ENCODE measurements at regions not wholly inside any gene's neighbourhood (a gene's known extent, or its start where the extent isn't known, plus 50 kb on each side); places are given as distances from the start of the nearest gene placed in this dataset.
"Not testable (repeated sequence)": the region's sequence is repeated elsewhere in the genome, so short reads cannot be mapped to it uniquely, and the experiment has no call there.

DNA sequence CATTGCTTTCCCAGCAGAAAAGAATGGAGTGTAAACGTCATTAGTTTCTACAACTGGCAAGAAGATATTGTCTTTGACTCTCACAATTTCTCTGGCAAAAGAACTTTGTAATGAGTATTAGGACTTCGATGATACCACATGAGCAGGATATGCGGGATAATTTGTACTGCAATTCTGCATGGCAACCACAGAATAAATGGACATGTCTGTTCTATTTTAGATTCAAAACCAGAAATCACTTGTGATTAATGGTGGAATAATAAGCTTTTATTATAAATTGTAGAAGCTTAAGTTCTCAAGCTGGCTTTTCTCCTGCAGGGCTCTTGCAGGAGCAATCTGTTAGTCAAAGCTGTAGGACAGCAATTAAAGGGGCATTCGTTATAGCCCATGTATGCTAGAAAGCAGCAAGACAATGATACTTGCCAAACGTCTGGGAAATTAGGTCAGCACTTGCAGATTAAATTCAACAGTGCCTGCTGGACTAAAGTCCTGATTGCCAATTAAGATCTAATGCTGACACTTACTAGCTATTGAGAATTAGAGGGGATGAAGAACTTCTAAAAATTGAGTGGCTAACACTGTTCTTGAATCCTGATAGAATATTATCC lies 177.9 kb downstream of the PTH2R start:
- Mint-ChIP-seq H3K27me3 (no peaks in the 10 kb centered on the region), H3K4me3 (no peak overlapping the region)
- CTCF ChIA-PET: no interaction called here

DNA sequence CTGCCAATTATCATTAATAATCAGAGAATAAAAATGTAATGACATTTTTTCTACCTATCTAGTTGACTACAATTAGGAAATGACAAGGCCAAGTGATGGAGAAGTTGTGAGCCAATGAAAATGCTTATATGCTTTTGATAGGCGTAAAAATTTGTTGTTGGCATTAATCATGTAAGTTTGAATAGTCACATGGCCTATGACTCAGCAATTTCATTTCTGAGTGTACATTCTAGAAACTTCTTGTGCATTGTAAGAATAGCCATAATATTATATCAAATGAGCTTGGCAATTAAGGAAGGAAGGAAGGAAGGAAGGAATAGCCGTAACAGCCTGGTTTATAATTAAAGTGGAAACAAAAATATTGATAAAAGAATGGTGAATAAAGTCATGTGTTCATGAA lies 179.9 kb downstream of the PTH2R start:
- CTCF ChIA-PET: no interaction called here
- H3K9me3 Mint-ChIP-seq: no peaks in the 10 kb centered on the region
- DNase-seq: no peak
- no peaks in the 10 kb centered on the region for H3K27me3 Mint-ChIP-seq
- no peak overlapping the region for H3K4me3 Mint-ChIP-seq
- H3K4me1 Mint-ChIP-seq: no peaks in the 10 kb centered on the region
- no peak overlapping the region for H3K27ac Mint-ChIP-seq
- H3K36me3 Mint-ChIP-seq: no peaks in the 10 kb centered on the region

More for the DNA sequence above, 177.9 kb downstream of the PTH2R start:
- Mint-ChIP-seq H3K36me3 (no peaks in the 10 kb centered on the region), H3K4me1 (no peaks in the 10 kb centered on the region), H3K9me3 (no peaks in the 10 kb centered on the region), H3K27ac (no peak overlapping the region)
- DNase-seq: no peak

DNA sequence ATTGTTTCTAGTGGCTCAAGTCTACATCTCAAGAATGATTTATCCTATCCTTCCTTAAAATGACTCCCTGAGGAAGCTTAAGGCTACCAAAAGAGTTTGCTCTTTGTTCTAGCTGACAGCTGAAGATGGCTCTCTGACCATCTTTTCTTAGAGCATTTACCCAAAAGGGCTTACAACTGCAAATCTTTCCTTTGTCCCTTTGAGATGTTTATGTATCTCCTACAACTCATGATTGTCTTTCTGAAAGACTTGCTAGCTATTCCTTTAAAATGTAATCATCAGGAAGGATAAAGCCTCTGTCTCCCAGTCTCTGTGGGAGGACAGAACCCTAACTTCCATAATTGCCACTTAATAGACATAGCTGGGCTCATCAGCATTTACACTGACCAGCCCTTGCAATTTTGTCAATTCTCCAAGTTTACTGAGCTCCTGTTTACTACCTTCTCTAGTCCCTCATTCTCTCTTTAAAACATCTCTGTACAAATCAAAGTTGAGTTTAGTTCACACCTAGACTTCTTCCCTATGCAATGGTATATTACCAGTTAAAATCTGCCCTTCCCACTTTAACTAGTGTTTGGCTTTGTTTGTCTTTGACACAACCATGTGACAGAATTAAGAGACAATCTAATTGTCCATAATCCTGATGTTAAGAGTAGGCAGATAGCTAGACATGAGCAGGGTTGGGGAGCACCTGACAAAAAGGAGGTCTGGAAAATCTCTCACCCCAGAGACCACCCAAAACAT lies 188.2 kb downstream of the PTH2R start:
- no peaks in the 10 kb centered on the region for H3K27me3 Mint-ChIP-seq
- no peak overlapping the region for H3K4me3 Mint-ChIP-seq
- no peaks in the 10 kb centered on the region for H3K4me1 Mint-ChIP-seq
- CTCF ChIA-PET: interaction anchor here (0.6 kb wide), 1 partner anchor 1467 kb away, joined by 4 read pairs; no protein-coding TSS in a partner anchor
- H3K27ac Mint-ChIP-seq: no peak overlapping the region
- no peak for DNase-seq
- no peaks in the 10 kb centered on the region for H3K36me3 Mint-ChIP-seq
- H3K9me3 Mint-ChIP-seq: no peaks in the 10 kb centered on the region

- CTCF ChIA-PET: no interaction called here
- no peak overlapping the region for H3K4me3 Mint-ChIP-seq
Observed at GRCh38 chr2:208595386-208596275, 189.0 kb downstream of the PTH2R start.

GRCh38 chr2:208607694-208608093 lies 201.1 kb downstream of the PTH2R start:
- H3K4me3 Mint-ChIP-seq: no peak overlapping the region
- H3K9me3 Mint-ChIP-seq: peaks cover 5% of the 10 kb centered on the region
- H3K27ac Mint-ChIP-seq: no peak overlapping the region
- H3K27me3 Mint-ChIP-seq: no peaks in the 10 kb centered on the region
- H3K36me3 Mint-ChIP-seq: no peaks in the 10 kb centered on the region
- DNase-seq: no peak
- CTCF ChIA-PET: no interaction called here
- no peaks in the 10 kb centered on the region for H3K4me1 Mint-ChIP-seq

More at GRCh38 chr2:208595386-208596275, 189.0 kb downstream of the PTH2R start:
- Mint-ChIP-seq H3K27ac (no peak overlapping the region), H3K36me3 (no peaks in the 10 kb centered on the region), H3K9me3 (no peaks in the 10 kb centered on the region), H3K27me3 (no peaks in the 10 kb centered on the region), H3K4me1 (no peaks in the 10 kb centered on the region)
- DNase-seq: no peak

DNA sequence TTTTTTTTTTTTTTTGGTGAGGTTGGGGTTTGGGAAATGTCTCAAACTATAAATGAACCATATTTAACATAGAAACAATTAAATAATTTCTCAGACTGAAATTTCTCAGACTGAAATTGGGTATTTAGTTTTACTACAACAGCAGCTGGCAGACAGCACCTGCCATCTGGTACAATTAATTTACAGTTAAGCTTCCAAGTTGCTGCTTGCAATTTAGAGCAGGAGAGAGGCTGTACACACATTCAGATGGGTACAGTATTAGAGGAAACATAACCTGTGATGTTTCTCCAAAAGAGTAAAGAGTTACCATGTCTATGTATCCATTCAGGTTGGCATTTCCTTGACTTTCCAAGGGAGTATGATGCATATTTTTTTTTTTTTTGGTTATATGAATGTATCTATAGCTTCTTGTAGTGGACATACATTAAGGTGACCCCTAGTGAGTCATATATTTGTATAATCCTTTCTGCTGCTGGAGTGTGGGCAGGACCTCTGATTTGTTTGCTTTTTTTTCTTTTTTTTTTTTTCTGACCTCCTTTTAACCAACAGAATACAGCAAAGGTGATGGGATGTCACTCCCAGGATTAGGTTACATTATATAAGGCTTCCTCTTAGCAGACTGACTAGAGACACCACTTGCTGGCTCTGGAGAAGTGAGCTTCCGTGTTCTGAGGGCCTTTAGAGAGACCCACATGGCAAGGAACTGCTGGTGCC lies 201.7 kb downstream of the PTH2R start:
- Mint-ChIP-seq H3K36me3 (no peaks in the 10 kb centered on the region), H3K27me3 (no peaks in the 10 kb centered on the region), H3K4me3 (no peak overlapping the region), H3K27ac (no peak overlapping the region), H3K4me1 (no peaks in the 10 kb centered on the region), H3K9me3 (peaks cover 4% of the 10 kb centered on the region)
- no peak for DNase-seq
- CTCF ChIA-PET: no interaction called here

DNA sequence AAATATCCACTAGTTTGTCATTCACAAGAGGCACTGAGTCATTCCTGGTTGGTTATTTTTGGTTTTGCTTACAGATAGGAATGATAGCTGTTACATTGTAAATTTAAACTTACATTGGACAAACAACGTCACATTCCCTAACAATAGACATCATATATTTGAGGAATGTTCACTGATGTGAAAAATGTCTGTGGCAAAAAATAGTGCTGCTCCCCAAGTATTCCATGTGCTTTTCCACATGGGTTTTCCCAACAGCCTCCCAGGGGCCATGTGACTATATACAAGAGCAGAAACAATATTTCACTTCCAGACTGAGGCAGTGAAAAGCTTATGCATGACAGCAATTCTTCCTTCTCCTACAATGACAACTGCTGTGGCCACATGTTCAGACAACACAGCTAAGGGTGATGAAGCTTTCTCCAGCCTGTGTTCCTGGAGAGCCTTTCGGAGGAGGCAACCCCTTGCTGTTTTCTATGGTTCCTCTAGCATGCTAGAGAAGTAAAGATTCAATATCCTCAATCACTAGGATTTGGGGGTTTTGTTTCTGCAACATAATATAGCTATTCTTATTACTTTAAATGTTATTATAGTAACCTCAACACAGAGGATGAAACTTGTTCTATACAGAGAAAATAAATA lies 202.7 kb downstream of the PTH2R start:
- Mint-ChIP-seq H3K4me3 (no peak overlapping the region), H3K9me3 (peaks cover 4% of the 10 kb centered on the region), H3K4me1 (no peaks in the 10 kb centered on the region), H3K27me3 (no peaks in the 10 kb centered on the region), H3K27ac (no peak overlapping the region), H3K36me3 (no peaks in the 10 kb centered on the region)
- CTCF ChIA-PET: no interaction called here
- no peak for DNase-seq

DNA sequence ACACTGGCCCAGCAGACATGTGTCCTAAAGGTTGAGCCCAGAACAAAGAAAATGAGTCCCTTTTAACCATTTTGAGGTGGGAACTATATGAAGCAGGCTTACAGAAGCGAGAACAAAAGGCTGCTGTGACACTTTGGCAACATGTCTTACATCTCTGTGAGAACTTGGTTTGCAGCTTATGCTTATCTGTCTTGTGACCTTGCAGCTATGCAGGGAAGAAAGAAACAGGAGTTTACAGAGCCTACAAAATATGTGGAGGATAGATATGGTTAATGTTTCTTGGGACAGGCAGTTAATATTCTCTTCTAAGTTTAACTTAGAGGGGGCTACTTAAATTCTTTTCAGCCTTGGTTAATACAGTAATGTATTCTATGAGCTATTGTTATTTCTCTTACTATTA lies 209.1 kb downstream of the PTH2R start:
- H3K36me3 Mint-ChIP-seq, DNase-seq, H3K4me1 Mint-ChIP-seq, H3K27ac Mint-ChIP-seq, H3K27me3 Mint-ChIP-seq, CTCF ChIA-PET, H3K9me3 Mint-ChIP-seq, H3K4me3 Mint-ChIP-seq: not testable (repeated sequence)

DNA sequence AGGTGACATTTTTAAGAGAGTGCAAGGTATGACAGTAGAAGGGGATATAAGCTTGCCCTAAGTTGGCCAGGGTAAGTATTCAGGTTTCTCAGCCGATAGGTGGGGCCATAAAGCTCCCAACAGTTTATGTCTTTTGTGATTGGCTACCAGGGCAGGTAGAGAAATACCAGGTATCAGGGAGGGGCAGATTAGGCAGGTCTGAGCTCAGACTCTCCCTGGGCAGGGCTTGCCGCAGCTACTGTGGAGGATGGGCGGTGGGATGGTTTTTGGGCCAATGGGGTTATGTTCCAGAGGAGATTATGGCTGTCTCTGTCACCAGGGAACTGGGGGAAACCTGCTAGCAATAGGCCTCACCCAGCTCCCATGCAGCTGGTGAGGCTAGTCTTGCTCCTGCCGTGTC lies 211.6 kb downstream of the PTH2R start:
- CTCF ChIA-PET: no interaction called here
- no peaks in the 10 kb centered on the region for H3K4me1 Mint-ChIP-seq
- no peaks in the 10 kb centered on the region for H3K27me3 Mint-ChIP-seq
- no peak for DNase-seq
- H3K9me3 Mint-ChIP-seq: peaks cover 2% of the 10 kb centered on the region
- no peak overlapping the region for H3K4me3 Mint-ChIP-seq
- no peaks in the 10 kb centered on the region for H3K36me3 Mint-ChIP-seq
- no peak overlapping the region for H3K27ac Mint-ChIP-seq

DNA sequence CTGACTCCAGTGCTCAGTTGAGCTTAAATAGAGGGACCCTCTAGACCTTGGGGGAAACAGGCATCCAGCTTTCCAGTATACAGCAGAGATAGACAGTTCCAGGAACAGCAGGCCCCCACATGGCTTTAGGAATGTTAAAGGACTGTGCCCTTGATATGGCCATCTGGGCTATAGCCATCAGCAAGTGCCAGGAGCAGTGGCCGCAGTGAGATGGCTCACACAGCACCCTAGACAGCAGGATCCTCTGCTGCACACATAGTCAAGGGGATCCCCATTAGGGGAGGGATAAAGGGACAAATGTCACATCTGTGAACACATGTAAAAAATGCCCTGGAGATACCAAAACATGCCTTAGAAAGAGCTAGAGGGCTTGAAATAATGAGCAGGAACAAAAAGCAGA lies 213.4 kb downstream of the PTH2R start:
- Mint-ChIP-seq H3K27ac (no peak overlapping the region), H3K4me3 (no peak overlapping the region), H3K27me3 (no peaks in the 10 kb centered on the region), H3K36me3 (no peaks in the 10 kb centered on the region), H3K9me3 (peaks cover 2% of the 10 kb centered on the region), H3K4me1 (no peaks in the 10 kb centered on the region)
- DNase-seq: no peak
- CTCF ChIA-PET: no interaction called here

GRCh38 chr2:208620487-208620978 lies 213.9 kb downstream of the PTH2R start:
- Mint-ChIP-seq H3K4me3 (no peak overlapping the region), H3K36me3 (no peaks in the 10 kb centered on the region), H3K27me3 (no peaks in the 10 kb centered on the region), H3K9me3 (no peaks in the 10 kb centered on the region), H3K4me1 (no peaks in the 10 kb centered on the region), H3K27ac (no peak overlapping the region)
- DNase-seq: no peak
- CTCF ChIA-PET: no interaction called here

DNA sequence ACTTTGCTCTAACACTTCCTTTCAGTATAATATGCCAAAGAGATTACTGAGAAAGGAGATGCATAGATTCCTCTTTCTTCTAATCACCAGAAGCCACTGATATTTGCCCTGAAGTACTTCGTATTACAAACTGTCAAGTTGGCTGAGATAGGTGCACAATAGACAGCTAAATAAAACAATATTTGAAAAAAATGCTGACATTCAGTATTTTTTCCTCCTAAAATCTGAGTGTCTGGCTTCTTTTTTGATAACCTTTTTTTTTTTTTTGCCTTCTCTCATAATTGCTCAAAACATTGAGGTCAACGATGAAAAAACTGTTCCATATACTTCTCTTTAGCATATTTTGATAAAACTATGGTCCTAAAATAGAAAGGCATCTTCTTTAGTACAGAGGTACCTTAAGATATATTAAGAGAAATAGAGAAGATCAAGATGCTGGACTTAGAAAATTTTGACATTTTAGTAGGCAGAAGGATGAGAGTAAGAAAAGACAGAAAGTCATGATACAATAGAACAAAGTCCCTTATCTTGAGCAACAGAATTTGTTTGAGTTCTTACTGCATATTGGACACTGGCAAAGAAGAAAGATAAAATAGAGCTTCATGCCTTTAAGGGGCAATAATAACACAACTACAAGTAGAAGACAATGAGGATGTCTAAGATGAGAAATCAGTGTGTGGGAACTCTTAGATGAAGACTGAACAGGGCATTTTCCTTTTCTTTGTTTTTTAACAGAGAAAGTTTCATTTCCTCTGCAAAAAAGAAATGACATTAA lies 220.7 kb downstream of the PTH2R start:
- no peak overlapping the region for H3K4me3 Mint-ChIP-seq
- no peaks in the 10 kb centered on the region for H3K27me3 Mint-ChIP-seq
- no peaks in the 10 kb centered on the region for H3K36me3 Mint-ChIP-seq
- DNase-seq: no peak
- H3K9me3 Mint-ChIP-seq: no peaks in the 10 kb centered on the region
- no peak overlapping the region for H3K27ac Mint-ChIP-seq
- H3K4me1 Mint-ChIP-seq: no peaks in the 10 kb centered on the region
- CTCF ChIA-PET: no interaction called here

DNA sequence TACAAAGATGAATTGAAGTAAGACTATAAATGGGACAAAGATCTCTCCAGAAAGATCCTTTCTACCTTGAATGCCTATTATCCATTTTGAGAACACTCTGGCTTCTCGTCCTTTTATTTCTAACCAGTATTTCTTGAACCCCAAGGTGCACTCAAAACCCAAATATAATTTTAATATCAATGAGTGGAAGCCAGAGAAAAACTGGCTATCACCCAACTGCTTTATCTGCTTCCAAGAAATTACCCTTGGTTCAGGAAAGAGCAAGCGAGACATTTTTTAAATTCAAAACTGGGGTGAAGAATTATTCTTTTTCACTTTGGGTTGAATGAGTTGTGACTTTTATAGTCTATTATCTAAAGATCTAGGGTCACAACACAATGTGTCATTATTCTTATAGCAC lies 221.3 kb downstream of the PTH2R start:
- Mint-ChIP-seq H3K4me1 (no peaks in the 10 kb centered on the region), H3K36me3 (no peaks in the 10 kb centered on the region), H3K27ac (no peak overlapping the region), H3K9me3 (no peaks in the 10 kb centered on the region), H3K4me3 (no peak overlapping the region), H3K27me3 (no peaks in the 10 kb centered on the region)
- CTCF ChIA-PET: interaction anchor here (0.7 kb wide), 1 partner anchor 1913 kb away, joined by 3 read pairs; no protein-coding TSS in a partner anchor
- DNase-seq: no peak

Data from activated naive CD4-positive, alpha-beta T cell treated with anti-CD3 and anti-CD28 coated beads, Interleukin-2, amount 10 ng/mL, durations not matched to agents 7 days and 5 days (primary cell).